ENCODE measurements at regions not wholly inside any gene's neighbourhood (a gene's known extent, or its start where the extent isn't known, plus 50 kb on each side); places are given as distances from the start of the nearest gene placed in this dataset.

GRCh38 chr9:115193777-115194176 is 75.8 kb upstream of the TNC start:
- no peak for TF ChIP-seq EP300 (IDR thresholded peaks at IDR 0.05)
- TF ChIP-seq CTCF (IDR thresholded peaks at IDR 0.05), result no peak
